Heart left ventricle (tissue), 16 donors: ENCODE measurements at regions not wholly inside any gene's neighbourhood (a gene's known extent, or its start where the extent isn't known, plus 50 kb on each side); places are given as distances from the start of the nearest gene placed in this dataset.
"Not testable (repeated sequence)": the region's sequence is repeated elsewhere in the genome, so short reads cannot be mapped to it uniquely, and the experiment has no call there.

ENCODE experiments used
- ATAC-seq, 4 donors: fragments of 200-7000 bp; cut with Tn5 transposase; one replicate each; pipeline ENCODE4 v1.9.1; 2020 to 2022; ENCODE audit warnings: moderate library complexity in 4 of 4, mild to moderate bottlenecking in 3 of 4, moderate number of reproducible peaks in 1 of 4
- DNase-seq, 5 donors: peaks; one replicate each; pipeline ENCODE4 v3.0.0-alpha.2; 2020
- H3K27ac ChIP-seq, 12 donors: fragments of 200-600 bp; sonication (generic) in 4 of 12; one replicate each; pipeline versions ENCODE4 v1.5.0 to v1.8.0; 2016 to 2022; ENCODE audit warnings: mild to moderate bottlenecking in 2 of 12
- H3K27me3 ChIP-seq, 9 donors: fragments of 200-600 bp; sonication (generic) in 2 of 9; one replicate each; pipeline versions ENCODE4 v1.5.1 to v1.8.0; 2016 to 2022; ENCODE audit warnings: mild to moderate bottlenecking in 3 of 9
- H3K36me3 ChIP-seq, 9 donors: fragments of 200-600 bp; sonication (generic) in 2 of 9; one replicate each; pipeline versions ENCODE4 v1.5.0 to v1.8.0; 2018 to 2022; ENCODE audit warnings: mild to moderate bottlenecking in 2 of 9
- H3K4me1 ChIP-seq, 12 donors: fragments of 200-600 bp; sonication (generic) in 4 of 12; one replicate each; pipeline versions ENCODE4 v1.5.0 to v1.8.0; 2016 to 2022; ENCODE audit warnings: mild to moderate bottlenecking in 3 of 12
- H3K4me3 ChIP-seq, 12 donors: fragments of 200-600 bp; sonication (generic) in 4 of 12; one replicate each; pipeline versions ENCODE4 v1.5.0 to v1.8.0; 2017 to 2022; ENCODE audit warnings: mild to moderate bottlenecking in 9 of 12, moderate library complexity in 4 of 12
- H3K9me3 ChIP-seq, 12 donors: fragments of 200-600 bp; sonication (generic) in 4 of 12; one replicate each; pipeline versions ENCODE4 v1.5.0 to v1.8.0; 2016 to 2022; ENCODE audit warnings: mild to moderate bottlenecking in 1 of 12
- CTCF ChIP-seq, 12 donors: fragments of 200-600 bp; sonication (generic) in 4 of 12; IDR thresholded peaks; one replicate each; pipeline versions ENCODE4 v1.5.0 to v1.8.0; 2018 to 2022; ENCODE audit warnings: antibody characterized with exemption in 12 of 12, mild to moderate bottlenecking in 5 of 12
- POLR2A ChIP-seq, 2 donors: fragments of 450-650 bp; IDR thresholded peaks; one replicate each; pipeline ENCODE4 v1.6.1; 2017; ENCODE audit warnings: antibody characterized with exemption in 2 of 2, mild to moderate bottlenecking in 2 of 2, moderate library complexity in 2 of 2
- WGBS, 4 donors: extraction: QIAGEN DNeasy Blood & Tissue Kit in 2 of 4; methylation state at CpG; one replicate each; pipeline versions ENCODE4 v1.1.5 to v1.1.7; 2013 to 2018; 5-methylcytosine and 5-hydroxymethylcytosine counted together
- intact Hi-C, 10 donors: fragments of 100-400 bp; cut with DNase I; formaldehyde crosslinking; loops; one replicate each; pipeline versions ENCODE4 v1.11.1 to v1.14.2; 2022
- donor health status: ischemic (EF 13 %, LVEDD 7.1; RV severe dilation, severe dysfunction).
- donor health status: healthy with polysubstance abuse.
- donor health status: DM: no; HTN: yes; CAD: no.
- donor health status: DM: no; HTN: no; CAD: no.
- donor health status: ischemic (EF 25% LVEDD 6.9; RV normal size, moderate dysfunction).
- donor health status: ischemic (EF 25% LVEDD 5.7; RV mildly dilated, moderate dysfunction).
- donor health status: healthy.
- donor health status: DM: yes; HTN: yes; CAD: no.
- donor health status: ischemic (EF 35%, LVEDD 5.7; RV mildly dilated, moderate dysfunction).
- donor health status: nonischemic (EF 11% LVEDD 7.7; RV severe dilation, severe dysfunction).
- donor health status: DM: yes; HTN: yes; CAD: no.
- donor health status: PGD.
- donor health status: ischemic (EF 29% LVEDD 5.4; RV normal size, mild dysfunction).
- donor health status: nonischemic (EF 23%, LVEDD 6.1; RV moderate dilation, normal function).

DNA sequence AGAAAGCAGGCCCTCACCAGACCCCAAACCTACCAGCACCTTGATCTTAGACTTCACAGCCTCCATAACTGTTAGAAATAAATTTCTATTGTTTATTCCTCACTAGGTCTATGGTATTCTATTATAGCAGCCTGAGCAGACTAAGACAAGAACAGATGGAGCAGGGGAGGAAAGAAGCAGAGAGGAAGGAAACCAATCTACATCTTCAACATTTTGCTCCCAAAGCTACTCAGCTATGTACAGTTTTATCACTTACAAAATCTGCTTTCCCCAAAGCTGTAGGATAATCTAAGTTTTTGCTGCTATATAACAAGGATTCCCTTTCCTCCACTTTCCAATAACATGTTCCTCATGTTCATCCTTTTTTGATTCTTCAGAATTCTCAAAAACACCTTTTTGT, 274.4 kb upstream of the CHAC2 start:
- TF ChIP-seq POLR2A (IDR thresholded peaks at IDR 0.05): no peak
- no peak for TF ChIP-seq CTCF (IDR thresholded peaks at IDR 0.05)
- Histone ChIP-seq H3K4me3 (no peak overlapping the region), H3K27ac (no peak overlapping the region), H3K27me3 (no peaks in the 10 kb centered on the region), H3K9me3 (no peaks in the 10 kb centered on the region), H3K4me1 (peaks cover 0 to 21% (median 0%) of the 10 kb centered on the region in 12 donors), H3K36me3 (no peaks in the 10 kb centered on the region)
- ATAC-seq (no peak), DNase-seq (no peak)
- intact Hi-C loops: no loop called here

DNA sequence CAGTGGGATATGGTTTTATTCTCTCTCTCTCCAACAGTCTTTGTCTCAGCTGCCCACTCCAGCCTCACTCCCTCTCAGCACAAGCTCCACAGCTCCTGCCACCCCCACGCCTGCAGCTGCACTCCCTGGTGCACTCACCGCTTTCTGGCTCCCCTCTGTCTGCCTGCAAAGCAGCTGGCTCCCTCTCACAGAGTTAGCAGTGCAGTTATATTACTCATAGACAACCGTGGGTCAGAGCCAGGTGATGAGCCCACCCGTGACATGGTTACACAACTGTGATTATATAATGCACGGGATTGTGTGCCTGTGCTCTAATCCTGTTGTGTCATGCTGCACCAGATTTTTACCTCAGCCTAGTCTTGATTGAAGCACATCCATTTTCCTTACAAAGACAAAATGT, 276.9 kb upstream of the CHAC2 start:
- intact Hi-C loops: no loop called here
- ATAC-seq (peak; percentile 44 to 84 (median 76)), DNase-seq (peak in 4 of 5 donors; percentile 26 to 52 (median 44))
- 58 to 66% (median 64%) methylated on average over 5 of the region's 5 CpGs for WGBS, 4 donors
- no peak for TF ChIP-seq CTCF (IDR thresholded peaks at IDR 0.05)
- no peak for TF ChIP-seq POLR2A (IDR thresholded peaks at IDR 0.05)
- Histone ChIP-seq H3K27ac (no peak overlapping the region), H3K4me3 (no peak overlapping the region), H3K27me3 (no peaks in the 10 kb centered on the region), H3K36me3 (no peaks in the 10 kb centered on the region), H3K9me3 (no peaks in the 10 kb centered on the region), H3K4me1 (peaks cover 0 to 21% (median 0%) of the 10 kb centered on the region in 12 donors)

DNA sequence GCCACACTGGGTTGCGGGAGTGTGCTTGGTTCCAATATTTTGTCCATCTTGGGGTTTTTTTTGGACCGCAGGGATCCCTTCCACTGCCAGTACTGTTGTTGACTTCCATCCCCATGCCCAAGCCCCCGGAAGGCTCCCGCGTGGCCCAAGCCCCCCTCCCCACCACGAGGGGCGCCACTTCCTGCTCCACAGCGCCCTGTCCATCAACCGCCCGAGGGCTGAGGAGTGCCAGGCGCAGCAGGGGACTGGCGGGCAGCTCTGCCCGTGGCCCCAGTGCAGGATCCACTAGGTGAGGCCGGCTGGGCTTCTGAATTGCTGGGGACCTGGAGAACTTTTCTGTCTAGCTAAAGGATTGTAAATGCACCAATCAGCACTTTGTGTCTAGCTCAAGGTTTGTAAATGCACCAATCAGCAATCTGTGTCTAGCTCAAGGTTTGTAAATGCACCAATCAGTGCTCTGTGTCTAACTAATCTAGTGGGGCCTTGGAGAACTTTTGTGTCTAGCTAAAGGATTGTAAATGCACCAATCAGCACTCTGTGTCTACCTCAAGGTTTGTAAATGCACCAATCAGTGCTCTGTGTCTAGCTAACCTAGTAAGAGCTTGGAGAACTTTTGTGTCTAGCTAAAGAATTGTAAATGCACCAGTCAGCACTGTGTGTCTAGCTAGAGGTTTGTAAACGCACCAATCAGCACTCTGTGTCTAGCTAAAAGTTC, 281.3 kb upstream of the CHAC2 start:
- H3K4me1 ChIP-seq: peaks cover 0 to 21% (median 0%) of the 10 kb centered on the region in 12 donors
- intact Hi-C loops, H3K27ac ChIP-seq, DNase-seq, ATAC-seq, H3K9me3 ChIP-seq, H3K4me3 ChIP-seq, H3K36me3 ChIP-seq, H3K27me3 ChIP-seq: not testable (repeated sequence)
- 88 to 96% (median 94%) methylated on average over 12 to 15 of the region's 15 CpGs for WGBS, 4 donors

DNA sequence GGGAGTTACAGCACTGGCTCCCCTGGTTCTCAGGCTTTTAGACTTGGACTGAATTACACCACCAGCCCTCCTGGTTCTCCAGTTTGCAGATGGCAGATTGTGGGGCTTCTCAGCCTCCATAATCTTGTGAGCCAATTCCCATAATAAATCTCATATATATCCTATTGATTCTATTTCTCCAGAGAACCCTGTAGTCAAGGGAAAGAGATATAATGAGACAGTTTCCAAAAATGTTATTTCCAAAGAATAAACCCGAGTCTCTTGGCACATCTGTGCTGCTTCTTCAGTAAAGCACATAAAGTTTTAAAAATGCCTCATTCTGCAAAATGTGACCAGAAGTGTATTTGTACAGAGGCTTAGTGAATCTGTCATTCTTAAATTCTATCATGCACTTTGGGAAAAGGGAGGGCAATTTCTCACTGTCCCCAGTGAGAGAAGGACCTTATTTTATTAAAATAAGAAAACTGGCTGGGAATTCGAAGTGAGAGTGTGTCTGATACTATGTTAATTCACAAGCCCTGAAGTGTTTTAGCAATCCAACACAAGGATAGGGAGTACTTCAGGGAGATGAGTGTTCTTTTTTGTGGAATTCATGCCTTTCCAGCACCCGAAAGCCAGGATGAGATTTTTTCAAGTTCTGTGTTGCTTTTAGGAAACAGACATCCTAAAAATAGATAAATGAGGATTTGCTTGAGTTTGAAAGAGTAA, 282.4 kb upstream of the CHAC2 start:
- Histone ChIP-seq H3K9me3 (no peaks in the 10 kb centered on the region), H3K36me3 (no peaks in the 10 kb centered on the region), H3K4me3 (no peak overlapping the region), H3K4me1 (peaks cover 0 to 14% (median 0%) of the 10 kb centered on the region in 12 donors), H3K27ac (no peak overlapping the region), H3K27me3 (no peaks in the 10 kb centered on the region)
- WGBS, 4 donors: 63 to 69% (median 65%) methylated on average over 3 of the region's 3 CpGs
- TF ChIP-seq CTCF (IDR thresholded peaks at IDR 0.05) (no peak), POLR2A (IDR thresholded peaks at IDR 0.05) (no peak)
- DNase-seq: no peak
- no peak for ATAC-seq
- intact Hi-C loops: no loop called here
